ENCODE measurements at regions not wholly inside any gene's neighbourhood (a gene's known extent, or its start where the extent isn't known, plus 50 kb on each side); places are given as distances from the start of the nearest gene placed in this dataset.
A peak's percentile ranks its signal among the peaks of the same experiment; 100 is the strongest.
"Not testable (repeated sequence)": the region's sequence is repeated elsewhere in the genome, so short reads cannot be mapped to it uniquely, and the experiment has no call there.

- DNase-seq (ENCODE audit: extremely low spot score, unreplicated experiment): no peak
- Mint-ChIP-seq H3K36me3 (no peaks in the 10 kb centered on the region), H3K4me1 (ENCODE audit: unreplicated experiment) (no peaks in the 10 kb centered on the region), H3K4me3 (no peak overlapping the region), H3K27me3 (no peaks in the 10 kb centered on the region), H3K9me3 (no peaks in the 10 kb centered on the region), H3K27ac (no peak overlapping the region)
- no peak for TF ChIP-seq CTCF (conservative IDR thresholded peaks at IDR 0.05)
Observed at GRCh38 chr11:41795004-41795403, 335.6 kb upstream of the LRRC4C start.

DNA sequence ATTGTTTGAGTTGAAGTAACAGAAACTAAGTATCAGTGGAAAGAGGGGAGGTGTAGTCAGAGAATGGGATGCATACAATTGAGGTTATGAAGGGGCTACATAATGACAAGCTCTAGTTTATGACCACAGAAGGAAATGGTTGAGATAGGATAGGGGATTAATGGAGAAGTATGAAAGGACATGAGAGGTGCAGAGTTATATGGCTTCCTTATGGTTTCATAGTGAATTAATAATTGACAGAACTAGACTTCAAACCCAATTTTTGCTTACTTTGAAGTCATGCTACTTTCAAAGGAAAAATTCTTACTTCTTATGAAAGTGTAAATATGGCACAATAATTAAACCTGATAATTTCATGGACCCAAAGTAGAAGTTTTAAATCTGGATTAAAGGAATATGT lies 340.3 kb upstream of the LRRC4C start:
- H3K9me3 Mint-ChIP-seq: no peaks in the 10 kb centered on the region
- H3K27ac Mint-ChIP-seq: no peak overlapping the region
- no peaks in the 10 kb centered on the region for H3K36me3 Mint-ChIP-seq
- no peaks in the 10 kb centered on the region for H3K27me3 Mint-ChIP-seq
- no peak for DNase-seq (ENCODE audit: extremely low spot score, unreplicated experiment)
- no peak overlapping the region for H3K4me3 Mint-ChIP-seq
- no peaks in the 10 kb centered on the region for H3K4me1 Mint-ChIP-seq (ENCODE audit: unreplicated experiment)
- TF ChIP-seq CTCF (conservative IDR thresholded peaks at IDR 0.05): no peak

- no peak for DNase-seq (ENCODE audit: extremely low spot score, unreplicated experiment)
- Mint-ChIP-seq H3K9me3 (no peaks in the 10 kb centered on the region), H3K27ac (no peak overlapping the region), H3K4me3 (no peak overlapping the region), H3K36me3 (no peaks in the 10 kb centered on the region), H3K4me1 (ENCODE audit: unreplicated experiment) (no peaks in the 10 kb centered on the region), H3K27me3 (no peaks in the 10 kb centered on the region)
- no peak for TF ChIP-seq CTCF (conservative IDR thresholded peaks at IDR 0.05)
Observed at GRCh38 chr11:41803895-41804294, 344.4 kb upstream of the LRRC4C start.

GRCh38 chr11:41816396-41816795 lies 356.9 kb upstream of the LRRC4C start:
- H3K27me3 Mint-ChIP-seq: no peaks in the 10 kb centered on the region
- no peak for TF ChIP-seq CTCF (conservative IDR thresholded peaks at IDR 0.05)
- H3K9me3 Mint-ChIP-seq: peaks cover 11% of the 10 kb centered on the region
- no peak for DNase-seq (ENCODE audit: extremely low spot score, unreplicated experiment)
- no peak overlapping the region for H3K4me3 Mint-ChIP-seq
- no peaks in the 10 kb centered on the region for H3K36me3 Mint-ChIP-seq
- no peak overlapping the region for H3K27ac Mint-ChIP-seq
- H3K4me1 Mint-ChIP-seq (ENCODE audit: unreplicated experiment): no peaks in the 10 kb centered on the region

DNA sequence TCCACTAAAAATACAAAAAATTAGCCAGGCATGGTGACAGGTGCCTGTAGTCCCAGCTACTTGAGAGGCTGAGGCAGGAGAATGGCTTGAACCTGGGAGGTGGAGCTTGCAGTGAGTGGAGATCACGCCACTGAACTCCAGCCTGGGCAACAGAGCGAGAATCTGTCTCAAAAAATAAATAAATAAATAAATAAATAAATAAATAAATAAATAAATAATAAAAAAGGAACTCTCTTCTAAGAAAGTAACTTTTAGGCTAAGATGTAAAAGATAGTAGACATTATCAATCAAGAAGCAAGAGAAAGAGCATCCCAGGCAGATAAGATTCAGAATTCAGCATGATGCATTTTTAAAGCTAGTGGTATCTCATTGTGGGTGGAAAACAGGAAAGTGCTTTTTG lies 364.8 kb upstream of the LRRC4C start:
- not testable (repeated sequence) for DNase-seq (ENCODE audit: extremely low spot score, unreplicated experiment); H3K4me1 Mint-ChIP-seq (ENCODE audit: unreplicated experiment); H3K4me3 Mint-ChIP-seq; H3K27ac Mint-ChIP-seq; H3K36me3 Mint-ChIP-seq; H3K9me3 Mint-ChIP-seq; H3K27me3 Mint-ChIP-seq

DNA sequence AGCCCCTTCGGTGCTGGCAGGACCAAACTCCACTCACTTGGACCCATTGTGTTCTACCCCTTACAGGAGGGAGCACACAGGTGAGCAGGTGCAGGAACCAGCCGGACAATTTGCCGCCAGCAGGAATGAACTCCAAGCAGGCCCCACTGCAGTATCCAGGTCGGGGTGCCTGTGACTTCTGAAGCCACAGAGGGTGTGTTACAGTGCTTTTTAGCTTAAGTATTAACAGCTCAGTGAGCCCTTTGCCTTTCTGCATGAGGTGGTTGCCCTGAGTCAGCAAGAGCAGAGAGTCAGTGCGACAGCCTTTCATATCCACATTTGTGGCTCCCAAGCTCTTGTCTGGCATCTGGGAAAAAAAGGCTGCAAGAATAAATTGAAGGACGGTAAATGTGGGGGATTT lies 366.6 kb upstream of the LRRC4C start:
- Mint-ChIP-seq H3K4me3 (peak overlapping the region; percentile 18), H3K9me3 (no peaks in the 10 kb centered on the region), H3K4me1 (ENCODE audit: unreplicated experiment) (no peaks in the 10 kb centered on the region), H3K36me3 (no peaks in the 10 kb centered on the region), H3K27ac (no peak overlapping the region), H3K27me3 (no peaks in the 10 kb centered on the region)
- no peak for DNase-seq (ENCODE audit: extremely low spot score, unreplicated experiment)
- TF ChIP-seq CTCF (conservative IDR thresholded peaks at IDR 0.05): no peak
